K562 (cell line): ENCODE measurements at regions not wholly inside any gene's neighbourhood (a gene's known extent, or its start where the extent isn't known, plus 50 kb on each side); places are given as distances from the start of the nearest gene placed in this dataset.

Experiments
- ATAC-seq: fragments of 200-7000 bp; cut with Tn5 transposase; 3 replicates; pipeline ENCODE4 v1.9.1; 2020; ENCODE audit warnings: moderate library complexity
- BruUV-seq: library from RNA; stranded (reverse); fragments of 400-500 nt; replicated peaks from 2 replicates; lab custom pipeline; 2021; lab: Mats Ljungman, UMichigan
- CTCF ChIA-PET: fragments of 300-600 bp; formaldehyde crosslinking; extraction: SDS; loops from one replicate; lab custom pipeline; 2021; ENCODE audit warnings: low intra/inter-chr PET ratio; lab: Yijun Ruan, JAX
- POLR2A ChIA-PET: fragments of 300-600, 350-650 bp; sonication (Branson Sonifier 250); formaldehyde crosslinking; extraction: SDS; loops from one replicate; lab custom pipeline; 2021; ENCODE audit warnings: antibody characterized with exemption, inconsistent platforms; lab: Yijun Ruan, JAX
- DNase-seq, 4 experiments: peaks; one replicate each; pipeline versions ENCODE4 v3.0.0 to v3.0.0-alpha.2; 2011 to 2018; ENCODE audit warnings: low spot score in 3 of 4, mixed read lengths in 3 of 4; ENCODE audit errors: extremely low read depth in 1 of 4
- FAIRE-seq: peaks from 2 replicates; lab custom pipeline; 2011; peaks lifted over from hg19 to GRCh38; lab: Jason Lieb, UNC
- H2AFZ ChIP-seq: 2 replicates; pipeline ENCODE4 v1.6.0; 2011; ENCODE audit warnings: low read depth, low read length, control low read depth, inconsistent platforms
- H3K27ac ChIP-seq: fragments of 200-600 bp; 3 replicates; pipeline ENCODE4 v1.8.0; 2011; ENCODE audit warnings: low read depth, mild to moderate bottlenecking, control low read depth, inconsistent platforms, low read length, moderate library complexity, mixed read lengths; ENCODE audit errors: extremely low read depth
- H3K27me3 ChIP-seq, 2 experiments: fragments of 300-600 bp in 1 of 2; 2 replicates in 1 of 2; 3 replicates in 1 of 2; pipeline versions ENCODE4 v1.6.0 to v1.8.0; 2011; ENCODE audit warnings: inconsistent platforms in 2 of 2, low read length in 2 of 2, mild to moderate bottlenecking in 1 of 2, mixed read lengths in 1 of 2, moderate library complexity in 1 of 2; ENCODE audit not compliant: control insufficient read depth in 2 of 2, insufficient read depth in 2 of 2
- H3K36me3 ChIP-seq: fragments of 300-600 bp; 3 replicates; pipeline ENCODE4 v1.8.0; 2011; ENCODE audit warnings: mild to moderate bottlenecking, low read length, inconsistent platforms; ENCODE audit not compliant: control insufficient read depth, insufficient read depth
- H3K4me1 ChIP-seq, 2 experiments: fragments of 200-600 bp in 1 of 2; replicated peaks in 1 of 2; 2 replicates in 1 of 2; 3 replicates in 1 of 2; pipeline versions ENCODE4 v1.5.1 to v1.8.0; 2011; ENCODE audit warnings: inconsistent platforms in 2 of 2, low read length in 2 of 2, mild to moderate bottlenecking in 1 of 2, mixed read lengths in 1 of 2, moderate library complexity in 1 of 2; ENCODE audit not compliant: control insufficient read depth in 2 of 2, insufficient read depth in 2 of 2
- H3K4me2 ChIP-seq: 2 replicates; pipeline ENCODE4 v1.6.1; 2011; ENCODE audit warnings: low read length, control low read depth, inconsistent platforms, mixed read lengths; ENCODE audit not compliant: insufficient read depth
- H3K4me3 ChIP-seq: fragments of 200-600 bp; sonication (generic), shearing (Covaris generic); 2 replicates; pipeline ENCODE4 v1.5.1; 2016; ENCODE audit warnings: control low read depth, inconsistent platforms
- H3K79me2 ChIP-seq: fragments of 200-600 bp; 3 replicates; pipeline ENCODE4 v1.8.0; 2011; ENCODE audit warnings: low read length, inconsistent platforms; ENCODE audit not compliant: control insufficient read depth, insufficient read depth
- H3K9ac ChIP-seq, 2 experiments: 2 replicates each; pipeline versions ENCODE4 v1.6.0 to v1.6.1; 2011; ENCODE audit warnings: low read depth in 2 of 2, low read length in 2 of 2, control low read depth in 1 of 2, inconsistent platforms in 1 of 2, mild to moderate bottlenecking in 1 of 2, mixed read lengths in 1 of 2; ENCODE audit not compliant: insufficient read depth in 1 of 2
- H3K9me1 ChIP-seq: one replicate; pipeline ENCODE4 v1.6.0; 2011; ENCODE audit warnings: inconsistent platforms, mild to moderate bottlenecking, low read length, moderate library complexity; ENCODE audit not compliant: control insufficient read depth, insufficient read depth
- H3K9me3 ChIP-seq: replicated peaks from 2 replicates; pipeline ENCODE4 v1.5.1; 2011; ENCODE audit warnings: low read depth, low read length, inconsistent platforms; ENCODE audit not compliant: control insufficient read depth, insufficient read depth
- H4K20me1 ChIP-seq: replicated peaks from 2 replicates; pipeline ENCODE4 v1.6.1; 2011; ENCODE audit warnings: low read length, inconsistent platforms, mixed read lengths; ENCODE audit not compliant: control insufficient read depth, insufficient read depth
- C11orf30 ChIP-seq: fragments of 450-650 bp; IDR thresholded peaks from 2 replicates; pipeline ENCODE4 v1.6.1; 2016; ENCODE audit warnings: low read depth, mild to moderate bottlenecking
- CREB1 ChIP-seq, 2 experiments: sonication (generic) in 1 of 2; formaldehyde crosslinking in 1 of 2; IDR thresholded peaks; 2 replicates each; pipeline versions ENCODE4 v1.6.1 to v1.8.0; 2012 to 2022; ENCODE audit warnings: inconsistent platforms in 1 of 2, mild to moderate bottlenecking in 1 of 2, missing genetic modification reagents in 1 of 2, moderate library complexity in 1 of 2
- GATA2 ChIP-seq: sonication (generic); formaldehyde crosslinking; IDR thresholded peaks from 2 replicates; pipeline ENCODE4 v1.4.0; 2020; ENCODE audit warnings: mild to moderate bottlenecking, missing genetic modification reagents
- MAFF ChIP-seq: IDR thresholded peaks from 2 replicates; pipeline ENCODE4 v1.6.1; 2012; ENCODE audit warnings: low read length, improper control_type of control experiment
- MAFK ChIP-seq: IDR thresholded peaks from 2 replicates; pipeline ENCODE4 v1.6.1; 2011; ENCODE audit warnings: low read length, improper control_type of control experiment
- PTRF ChIP-seq: fragments of 450-650 bp; IDR thresholded peaks from 2 replicates; pipeline ENCODE4 v1.6.1; 2016; ENCODE audit warnings: mild to moderate bottlenecking, missing genetic modification characterization, missing compliant biosample characterization
- RFX7 ChIP-seq: fragments of 250-450 bp; sonication (Bioruptor Pico); IDR thresholded peaks from 2 replicates; pipeline ENCODE4 v1.5.1; 2021; ENCODE audit warnings: mild to moderate bottlenecking
- SMAD4 ChIP-seq: fragments of 250-450 bp; sonication (Bioruptor Pico); conservative IDR thresholded peaks from 2 replicates; pipeline ENCODE4 v1.8.0; 2021; ENCODE audit warnings: inconsistent platforms, mild to moderate bottlenecking, moderate library complexity
- ZNF316 ChIP-seq: fragments of 450-650 bp; IDR thresholded peaks from 2 replicates; pipeline ENCODE4 v1.6.1; 2016
- ZNF778 ChIP-seq: fragments of 450-650 bp; formaldehyde crosslinking; IDR thresholded peaks from 2 replicates; pipeline ENCODE4 v1.4.0; 2020; ENCODE audit warnings: mild to moderate bottlenecking, moderate library complexity
- ZNF830 ChIP-seq: fragments of 250-450 bp; sonication (Bioruptor Pico); IDR thresholded peaks from 2 replicates; pipeline ENCODE4 v1.5.0; 2021; ENCODE audit warnings: mild to moderate bottlenecking
- WGBS: fragments of 100-300 bp; shearing (Covaris generic); methylation state at CpG from one replicate; pipeline ENCODE4 v1.1.6; 2016; ENCODE audit warnings: low coverage, mixed read lengths; ENCODE audit not compliant: insufficient coverage; ENCODE audit errors: missing lambda C conversion rate; 5-methylcytosine and 5-hydroxymethylcytosine counted together
- in situ Hi-C: fragments of 300-500 bp; cut with MboI; formaldehyde crosslinking; loops from 4 replicates; pipeline ENCODE4 v1.15.0; 2018; ENCODE audit warnings: inconsistent platforms, mixed read lengths
- intact Hi-C: fragments of 100-400 bp; cut with micrococcal nuclease; formaldehyde crosslinking; loops from 2 replicates; pipeline ENCODE4 v1.14.2; 2022
- TF ChIP-seq, protein P1 (sequence below), 2 experiments: fragments of 450-650 bp in 1 of 2; sonication (generic) in 1 of 2; formaldehyde crosslinking; conservative IDR thresholded peaks; 2 replicates each; pipeline versions ENCODE4 v1.4.0 to v1.8.1; 2020 to 2022; ENCODE audit warnings: mild to moderate bottlenecking in 1 of 2, missing genetic modification reagents in 1 of 2
- TF ChIP-seq, protein P2 (sequence below): sonication (generic); formaldehyde crosslinking; IDR thresholded peaks from 2 replicates; pipeline ENCODE4 v1.8.0; 2022; ENCODE audit warnings: mild to moderate bottlenecking, missing genetic modification reagents
- TF ChIP-seq, protein P3 (sequence below): fragments of 250-450 bp; sonication (Bioruptor Pico); IDR thresholded peaks from 2 replicates; pipeline ENCODE4 v1.8.0; 2021; ENCODE audit warnings: mild to moderate bottlenecking, moderate library complexity

DNA sequence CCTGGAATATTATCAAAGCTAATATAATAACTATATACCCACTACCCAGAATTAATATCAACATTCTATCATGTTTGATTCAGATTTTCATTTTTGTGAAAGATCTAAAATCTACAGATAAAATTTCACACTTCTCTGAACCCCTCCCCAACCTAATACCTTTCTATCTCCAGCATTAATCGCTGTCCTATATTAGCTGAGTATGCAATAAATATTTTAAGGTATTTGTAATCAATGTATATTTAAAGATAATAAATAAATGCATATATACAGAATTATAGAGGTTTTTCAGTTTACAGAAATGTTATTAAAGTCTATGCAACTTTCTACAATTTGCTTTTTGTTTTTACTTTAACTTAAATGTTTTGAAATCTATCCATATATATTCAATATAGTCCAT is 156.7 kb upstream of the NRSN1 start:
- in situ Hi-C loops = no loop called here
- no peaks in the 10 kb centered on the region for H3K9me1 ChIP-seq
- H3K36me3 ChIP-seq = no peaks in the 10 kb centered on the region
- 0% methylated on average over 1 of the region's 1 CpG for WGBS
- no peaks in the 10 kb centered on the region; the same call in 1 of the 2 replicates for H3K9me3 ChIP-seq
- no peak overlapping the region for H3K4me2 ChIP-seq
- ChIA-PET POLR2A (no interaction called here), CTCF (no interaction called here)
- intact Hi-C loops = no loop called here
- TF ChIP-seq, protein P1, sequence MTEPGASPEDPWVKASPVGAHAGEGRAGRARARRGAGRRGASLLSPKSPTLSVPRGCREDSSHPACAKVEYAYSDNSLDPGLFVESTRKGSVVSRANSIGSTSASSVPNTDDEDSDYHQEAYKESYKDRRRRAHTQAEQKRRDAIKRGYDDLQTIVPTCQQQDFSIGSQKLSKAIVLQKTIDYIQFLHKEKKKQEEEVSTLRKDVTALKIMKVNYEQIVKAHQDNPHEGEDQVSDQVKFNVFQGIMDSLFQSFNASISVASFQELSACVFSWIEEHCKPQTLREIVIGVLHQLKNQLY (CRISPR knock-in tag; conservative IDR thresholded peaks at IDR 0.05) = no peak
- TF ChIP-seq MAFK (peak; percentile 54; the same call in 1 of the 2 replicates), RFX7 (CRISPR knock-in tag) (no peak), C11orf30 (peak; percentile 53; the same call in 1 of the 2 replicates), MAFF (peak; percentile 41), ZNF316 (peak; percentile 70)
- no peak for FAIRE-seq
- ATAC-seq = no peak
- H2AFZ ChIP-seq = no peak overlapping the region
- H3K79me2 ChIP-seq = no peaks in the 10 kb centered on the region
- DNase-seq = no peak
- no peaks in the 10 kb centered on the region for H3K27me3 ChIP-seq
- BruUV-seq = no TSS peak
- H4K20me1 ChIP-seq = no peaks in the 10 kb centered on the region
- no peak overlapping the region for H3K27ac ChIP-seq
- no peak overlapping the region for H3K9ac ChIP-seq
- no peaks in the 10 kb centered on the region for H3K4me1 ChIP-seq
- H3K4me3 ChIP-seq = no peak overlapping the region

DNA sequence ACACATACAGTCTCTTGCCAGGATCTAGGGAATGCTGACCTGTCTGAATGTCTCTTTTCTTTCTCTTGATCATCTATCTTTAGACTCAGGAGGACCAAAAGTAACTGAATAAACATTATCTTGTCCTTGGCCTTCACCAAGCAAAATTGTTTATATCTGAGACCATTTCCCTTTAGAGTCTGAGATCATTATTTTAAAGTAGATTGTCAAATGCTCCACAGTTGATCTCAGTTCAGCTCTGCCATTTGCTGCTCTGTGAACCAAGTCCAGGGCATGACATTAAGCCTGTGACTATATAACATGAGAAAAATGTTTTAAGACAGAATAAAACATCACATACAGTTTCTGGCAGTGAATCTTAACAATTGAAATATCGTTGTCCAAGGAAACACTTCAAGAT is 148.3 kb upstream of the NRSN1 start:
- no TSS peak for BruUV-seq
- Histone ChIP-seq H3K4me1 (no peaks in the 10 kb centered on the region), H2AFZ (no peak overlapping the region), H3K9me3 (no peaks in the 10 kb centered on the region; the same call in 1 of the 2 replicates), H3K79me2 (no peaks in the 10 kb centered on the region), H3K27me3 (no peaks in the 10 kb centered on the region), H3K9ac (no peak overlapping the region), H3K36me3 (no peaks in the 10 kb centered on the region), H3K4me2 (no peak overlapping the region), H3K27ac (no peak overlapping the region), H4K20me1 (no peaks in the 10 kb centered on the region)
- POLR2A ChIA-PET = no interaction called here
- FAIRE-seq = no peak
- TF ChIP-seq, protein P2, sequence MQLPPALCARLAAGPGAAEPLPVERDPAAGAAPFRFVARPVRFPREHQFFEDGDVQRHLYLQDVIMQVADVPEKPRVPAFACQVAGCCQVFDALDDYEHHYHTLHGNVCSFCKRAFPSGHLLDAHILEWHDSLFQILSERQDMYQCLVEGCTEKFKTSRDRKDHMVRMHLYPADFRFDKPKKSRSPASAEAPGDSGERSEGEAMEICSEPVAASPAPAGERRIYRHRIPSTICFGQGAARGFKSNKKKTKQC (CRISPR knock-in tag) = no peak
- TF ChIP-seq ZNF830 (CRISPR knock-in tag) = no peak
- TF ChIP-seq GATA2 (CRISPR knock-in tag) = no peak
- TF ChIP-seq ZNF778 (CRISPR knock-in tag) = no peak
- TF ChIP-seq, protein P3, sequence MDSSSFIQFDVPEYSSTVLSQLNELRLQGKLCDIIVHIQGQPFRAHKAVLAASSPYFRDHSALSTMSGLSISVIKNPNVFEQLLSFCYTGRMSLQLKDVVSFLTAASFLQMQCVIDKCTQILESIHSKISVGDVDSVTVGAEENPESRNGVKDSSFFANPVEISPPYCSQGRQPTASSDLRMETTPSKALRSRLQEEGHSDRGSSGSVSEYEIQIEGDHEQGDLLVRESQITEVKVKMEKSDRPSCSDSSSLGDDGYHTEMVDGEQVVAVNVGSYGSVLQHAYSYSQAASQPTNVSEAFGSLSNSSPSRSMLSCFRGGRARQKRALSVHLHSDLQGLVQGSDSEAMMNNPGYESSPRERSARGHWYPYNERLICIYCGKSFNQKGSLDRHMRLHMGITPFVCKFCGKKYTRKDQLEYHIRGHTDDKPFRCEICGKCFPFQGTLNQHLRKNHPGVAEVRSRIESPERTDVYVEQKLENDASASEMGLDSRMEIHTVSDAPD (CRISPR knock-in tag) = no peak
- no peak for TF ChIP-seq PTRF
- TF ChIP-seq SMAD4 (CRISPR knock-in tag) = no peak
- TF ChIP-seq CREB1 (IDR thresholded peaks at IDR 0.05) = no peak
- TF ChIP-seq CREB1 (CRISPR knock-in tag; IDR thresholded peaks at IDR 0.05) = no peak
- TF ChIP-seq, all 486 proteins: peak for 0
- H3K9me1 ChIP-seq = no peaks in the 10 kb centered on the region
- no peak for ATAC-seq
- DNase-seq = no peak
- 0% methylated on average over 1 of the region's 1 CpG for WGBS
- CTCF ChIA-PET = no interaction called here
- intact Hi-C loops = no loop called here
- in situ Hi-C loops = no loop called here
- H3K4me3 ChIP-seq = no peak overlapping the region
